ENCODE measurements at regions not wholly inside any gene's neighbourhood (a gene's known extent, or its start where the extent isn't known, plus 50 kb on each side); places are given as distances from the start of the nearest gene placed in this dataset.

- no peak for ATAC-seq
- H3K27ac Mint-ChIP-seq = no peak overlapping the region
- DNase-seq (ENCODE audit: low spot score) = no peak
- CTCF ChIA-PET = no interaction called here
- POLR2A ChIA-PET = no interaction called here
- H3K9me3 Mint-ChIP-seq = peaks cover 83% of the 10 kb centered on the region
- H3K36me3 Mint-ChIP-seq = peaks cover 74% of the 10 kb centered on the region
- no peak for TF ChIP-seq NR1H2 (CRISPR knock-in tag; IDR thresholded peaks at IDR 0.05)
- TF ChIP-seq TEAD4 (CRISPR knock-in tag; IDR thresholded peaks at IDR 0.05) = no peak
- H3K27me3 Mint-ChIP-seq (ENCODE audit: low read depth) = peaks cover 9% of the 10 kb centered on the region
- no peaks in the 10 kb centered on the region for H3K4me1 Mint-ChIP-seq
- H3K4me3 Mint-ChIP-seq = no peak overlapping the region
Measured at GRCh38 chr19:27887946-27888345, 1325.0 kb downstream of the UQCRFS1 start.

GRCh38 chr19:27885359-27885758, 1327.6 kb downstream of the UQCRFS1 start:
- no peak for DNase-seq (ENCODE audit: low spot score)
- TF ChIP-seq ATF3 (CRISPR knock-in tag; conservative IDR thresholded peaks at IDR 0.05) (no peak), PRDM15 (CRISPR knock-in tag; IDR thresholded peaks at IDR 0.05) (no peak), ESRRA (CRISPR knock-in tag; IDR thresholded peaks at IDR 0.05; ENCODE audit: borderline replicate concordance) (no peak), GRHL2 (CRISPR knock-in tag; IDR thresholded peaks at IDR 0.05; ENCODE audit: insufficient replicate concordance, severe bottlenecking) (no peak), ZNF121 (CRISPR knock-in tag; IDR thresholded peaks at IDR 0.05) (no peak), RELA (CRISPR knock-in tag; IDR thresholded peaks at IDR 0.05; ENCODE audit: borderline replicate concordance) (no peak), SP1 (CRISPR knock-in tag; conservative IDR thresholded peaks at IDR 0.05) (no peak), ATF6 (CRISPR knock-in tag; IDR thresholded peaks at IDR 0.05) (no peak)
- ChIA-PET CTCF (no interaction called here), POLR2A (no interaction called here)
- Mint-ChIP-seq H3K4me1 (no peaks in the 10 kb centered on the region), H3K4me3 (no peak overlapping the region), H3K27ac (no peak overlapping the region), H3K36me3 (peaks cover 74% of the 10 kb centered on the region), H3K9me3 (peaks cover 85% of the 10 kb centered on the region), H3K27me3 (ENCODE audit: low read depth) (peaks cover 8% of the 10 kb centered on the region)
- no peak for ATAC-seq

- ATAC-seq (no peak), DNase-seq (ENCODE audit: low spot score) (no peak)
- ChIA-PET POLR2A (no interaction called here), CTCF (no interaction called here)
- Mint-ChIP-seq H3K27ac (no peak overlapping the region), H3K9me3 (peaks cover 89% of the 10 kb centered on the region), H3K4me3 (no peak overlapping the region), H3K27me3 (ENCODE audit: low read depth) (peaks cover 8% of the 10 kb centered on the region), H3K36me3 (peaks cover 74% of the 10 kb centered on the region), H3K4me1 (no peaks in the 10 kb centered on the region)
- TF ChIP-seq ZNF138 (CRISPR knock-in tag; conservative IDR thresholded peaks at IDR 0.05) (no peak), ZNF317 (CRISPR knock-in tag; IDR thresholded peaks at IDR 0.05; ENCODE audit: borderline replicate concordance, low read depth) (no peak), TEAD1 (CRISPR knock-in tag; IDR thresholded peaks at IDR 0.05) (no peak)
Measured at GRCh38 chr19:27884376-27884775, 1328.6 kb downstream of the UQCRFS1 start.

- ChIA-PET CTCF (no interaction called here), POLR2A (no interaction called here)
- H3K4me3 Mint-ChIP-seq = no peak overlapping the region
- no peak overlapping the region for H3K27ac Mint-ChIP-seq
- H3K9me3 Mint-ChIP-seq = peaks cover 96% of the 10 kb centered on the region
- DNase-seq (ENCODE audit: low spot score) (no peak), ATAC-seq (no peak)
- peaks cover 68% of the 10 kb centered on the region for H3K36me3 Mint-ChIP-seq
- no peaks in the 10 kb centered on the region for H3K4me1 Mint-ChIP-seq
- peaks cover 6% of the 10 kb centered on the region; the same call in 1 of the 2 replicates for H3K27me3 Mint-ChIP-seq (ENCODE audit: low read depth)
- no peak for TF ChIP-seq TEAD1 (CRISPR knock-in tag; IDR thresholded peaks at IDR 0.05)
- no peak for TF ChIP-seq NR2C2 (CRISPR knock-in tag; IDR thresholded peaks at IDR 0.05)
- TF ChIP-seq CDX4 (CRISPR knock-in tag; IDR thresholded peaks at IDR 0.05; ENCODE audit: borderline replicate concordance) = no peak
- no peak for TF ChIP-seq CREB1 (CRISPR knock-in tag; IDR thresholded peaks at IDR 0.05)
- TF ChIP-seq ZNF425 (CRISPR knock-in tag; conservative IDR thresholded peaks at IDR 0.05) = no peak
- TF ChIP-seq NFYB (CRISPR knock-in tag; conservative IDR thresholded peaks at IDR 0.05; ENCODE audit: low read depth) = no peak
- TF ChIP-seq USF2 (CRISPR knock-in tag; IDR thresholded peaks at IDR 0.05) = no peak
- TF ChIP-seq MAX (CRISPR knock-in tag; IDR thresholded peaks at IDR 0.05) = no peak
Measured at GRCh38 chr19:27881213-27881612, 1331.7 kb downstream of the UQCRFS1 start.

Measured in WTC11 (cell line).